ENCODE measurements at regions not wholly inside any gene's neighbourhood (a gene's known extent, or its start where the extent isn't known, plus 50 kb on each side); places are given as distances from the start of the nearest gene placed in this dataset.
"Not testable (repeated sequence)": the region's sequence is repeated elsewhere in the genome, so short reads cannot be mapped to it uniquely, and the experiment has no call there.

DNA sequence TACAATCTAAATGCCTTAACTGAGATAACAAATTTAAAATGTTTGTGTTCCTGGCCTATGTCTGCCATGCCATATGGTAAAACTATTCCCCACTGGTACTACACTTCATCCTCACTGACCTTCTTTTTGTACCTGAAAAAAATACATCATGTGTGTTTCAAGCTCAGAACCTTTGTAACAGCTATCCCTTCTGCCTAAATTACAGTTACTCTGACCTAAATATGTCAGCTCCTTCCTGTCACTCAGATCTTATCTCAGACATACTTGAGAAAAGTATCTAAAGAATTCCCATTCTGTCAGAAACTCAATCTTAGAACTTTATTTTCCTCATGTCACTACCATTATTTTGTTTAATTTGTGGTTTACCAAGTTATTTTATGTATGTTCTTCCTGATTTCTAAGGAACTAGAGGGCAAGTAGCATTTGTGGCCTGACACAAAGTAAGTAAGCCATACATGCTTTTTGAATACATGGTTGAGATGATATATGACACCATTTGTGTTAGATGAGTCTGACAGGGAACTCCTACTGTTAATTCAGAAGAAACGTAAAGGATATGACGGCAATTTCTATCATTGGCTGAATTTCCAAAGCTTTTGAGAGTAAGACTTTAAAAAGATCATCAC is 456.5 kb upstream of the NDST3 start:
- H3K4me3 ChIP-seq (ENCODE audit: low read depth, low read length) = no peak overlapping the region
- TF ChIP-seq CTCF (IDR thresholded peaks at IDR 0.05; ENCODE audit: insufficient read depth, low read length, missing control alignments) = no peak
- POLR2A ChIA-PET = no interaction called here
- CTCF ChIA-PET = no interaction called here
- no peak for DNase-seq (ENCODE audit: low read depth, low spot score)

DNA sequence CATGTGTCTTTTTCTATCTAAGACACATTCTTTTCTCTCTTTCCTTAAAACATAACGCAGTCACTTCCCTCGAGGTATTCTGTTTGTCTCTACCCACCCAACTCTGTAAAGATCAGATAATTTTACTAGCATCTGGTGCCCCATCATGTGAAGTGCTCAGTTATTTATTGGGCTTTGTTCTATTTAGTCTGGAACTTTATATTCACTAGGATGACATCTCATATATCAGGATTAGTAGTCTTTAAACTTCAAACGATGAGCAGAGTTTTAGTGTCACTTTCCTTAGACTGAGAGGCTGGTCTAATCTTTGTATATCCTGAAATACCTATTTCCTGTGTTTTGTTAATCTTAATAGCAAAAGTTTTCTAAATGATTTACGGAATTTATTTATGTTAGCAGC is 445.5 kb upstream of the NDST3 start:
- ChIA-PET CTCF (no interaction called here), POLR2A (no interaction called here)
- no peak overlapping the region for H3K4me3 ChIP-seq (ENCODE audit: low read depth, low read length)
- DNase-seq (ENCODE audit: low read depth, low spot score) = no peak
- TF ChIP-seq CTCF (IDR thresholded peaks at IDR 0.05; ENCODE audit: insufficient read depth, low read length, missing control alignments) = no peak

DNA sequence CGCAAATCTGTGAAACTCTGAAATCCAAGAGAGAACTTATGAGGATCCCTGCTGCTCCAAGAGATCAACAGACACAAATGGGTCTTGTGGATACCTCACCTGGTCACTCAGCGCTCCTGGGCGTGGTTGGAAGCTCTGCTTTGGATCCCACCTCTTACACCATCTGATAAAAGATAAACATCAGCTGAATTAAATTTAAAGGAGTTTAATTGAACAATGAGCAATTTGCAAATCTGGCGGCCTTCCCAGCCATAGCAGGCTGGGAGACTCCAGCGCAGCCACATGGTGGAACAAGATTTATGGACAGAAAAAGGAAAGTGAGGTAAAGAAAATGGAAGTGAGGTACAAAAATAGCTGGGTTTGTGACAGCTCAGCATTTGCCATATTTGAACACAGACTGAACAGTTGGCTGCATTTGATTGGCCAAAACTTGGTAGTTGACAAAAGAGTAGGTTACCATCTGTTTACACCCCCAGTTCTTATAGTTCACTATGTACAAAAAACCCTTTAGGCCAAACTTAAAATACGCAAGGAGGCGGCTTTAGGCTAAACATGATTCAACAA is 437.3 kb upstream of the NDST3 start:
- H3K4me3 ChIP-seq (ENCODE audit: low read depth, low read length) = no peak overlapping the region
- DNase-seq (ENCODE audit: low read depth, low spot score) = no peak
- ChIA-PET CTCF (no interaction called here), POLR2A (no interaction called here)
- no peak for TF ChIP-seq CTCF (IDR thresholded peaks at IDR 0.05; ENCODE audit: insufficient read depth, low read length, missing control alignments)

GRCh38 chr4:117599393-117599792 is 434.9 kb upstream of the NDST3 start:
- POLR2A ChIA-PET; CTCF ChIA-PET; H3K4me3 ChIP-seq (ENCODE audit: low read depth, low read length); DNase-seq (ENCODE audit: low read depth, low spot score): not testable (repeated sequence)

DNA sequence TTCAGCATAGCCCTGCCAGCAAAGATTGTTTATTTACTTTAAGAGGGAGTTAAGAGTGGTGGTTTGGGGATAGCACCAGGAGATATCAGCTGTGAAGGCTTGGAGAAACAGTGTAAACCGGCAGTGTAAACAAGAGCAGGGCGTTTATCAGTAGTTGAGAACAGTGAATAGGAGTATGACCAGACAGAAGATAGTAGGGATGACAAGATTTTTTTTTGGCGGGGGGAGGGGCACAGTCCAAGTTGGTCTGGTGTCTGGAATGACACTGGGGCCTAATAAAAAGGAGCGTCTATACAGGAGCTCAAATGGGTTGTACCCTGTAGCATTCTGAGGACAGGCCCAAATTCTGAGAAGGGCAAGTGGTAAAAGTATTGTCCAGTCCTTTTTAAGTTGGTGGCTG is 433.4 kb upstream of the NDST3 start:
- DNase-seq (ENCODE audit: low read depth, low spot score); H3K4me3 ChIP-seq (ENCODE audit: low read depth, low read length); CTCF ChIA-PET; POLR2A ChIA-PET: not testable (repeated sequence)

DNA sequence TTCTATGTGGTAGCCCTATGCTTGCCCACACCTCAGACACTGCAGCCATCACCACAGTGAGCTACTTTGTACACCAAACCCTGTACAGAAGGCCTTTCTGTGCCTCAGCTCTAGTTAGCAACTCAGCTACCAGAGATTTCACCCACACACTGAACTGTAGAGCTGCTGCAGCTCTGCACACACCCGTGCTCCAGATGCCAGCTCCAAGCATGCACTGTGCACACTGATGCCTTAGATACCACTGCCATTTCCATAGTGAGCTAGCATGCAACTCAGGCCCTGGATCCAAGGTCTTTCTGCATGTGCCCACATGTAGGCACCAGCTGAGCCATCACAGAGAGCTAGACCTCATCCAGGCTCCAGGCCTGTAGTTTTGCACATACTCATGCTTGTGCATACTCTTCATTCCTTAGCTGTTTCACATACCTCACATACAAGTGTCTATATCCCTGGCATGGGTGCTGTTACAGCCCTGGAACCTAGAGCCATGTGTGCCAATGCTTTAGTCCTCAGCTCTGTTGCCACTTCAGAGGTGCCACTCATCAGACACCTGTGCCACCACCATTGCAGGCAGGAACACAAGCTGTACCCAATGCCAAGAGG is 423.5 kb upstream of the NDST3 start:
- TF ChIP-seq CTCF (IDR thresholded peaks at IDR 0.05; ENCODE audit: insufficient read depth, low read length, missing control alignments) = no peak
- ChIA-PET CTCF (no interaction called here), POLR2A (no interaction called here)
- H3K4me3 ChIP-seq (ENCODE audit: low read depth, low read length) = no peak overlapping the region
- DNase-seq (ENCODE audit: low read depth, low spot score) = no peak

DNA sequence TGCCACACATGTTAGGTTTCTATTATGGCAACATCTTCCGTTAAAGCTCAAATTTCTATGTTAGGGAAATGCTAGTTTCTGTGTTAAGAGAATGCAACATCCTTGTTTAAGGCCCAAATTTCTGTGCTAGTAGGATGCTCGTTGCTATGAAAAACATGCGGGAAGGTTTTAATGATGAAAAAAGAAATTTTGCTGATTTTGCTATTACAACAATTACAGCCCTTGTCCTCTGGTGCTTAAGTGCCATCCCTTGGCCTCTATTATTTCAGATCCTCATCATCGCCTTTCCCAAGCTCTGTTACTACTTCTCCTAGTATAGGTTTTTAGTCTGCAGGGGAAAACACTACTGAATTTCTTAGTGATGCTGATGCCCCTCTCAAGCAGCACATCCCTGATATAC is 412.6 kb upstream of the NDST3 start:
- H3K4me3 ChIP-seq (ENCODE audit: low read depth, low read length) = no peak overlapping the region
- POLR2A ChIA-PET = no interaction called here
- CTCF ChIA-PET = no interaction called here
- no peak for TF ChIP-seq CTCF (IDR thresholded peaks at IDR 0.05; ENCODE audit: insufficient read depth, low read length, missing control alignments)
- DNase-seq (ENCODE audit: low read depth, low spot score) = no peak

Data from AG04449 (cell line).